A549 (cell line): ENCODE measurements at regions not wholly inside any gene's neighbourhood (a gene's known extent, or its start where the extent isn't known, plus 50 kb on each side); places are given as distances from the start of the nearest gene placed in this dataset.

Experiments used
- EP300 ChIP-seq, 2 experiments: fragments of >200 bp; sonication (Bioruptor Twin); formaldehyde crosslinking; IDR thresholded peaks; 2 replicates in 1 of 2; 3 replicates in 1 of 2; pipeline ENCODE4 v1.6.1; 2016 to 2017
- TF ChIP-seq, protein P1 (sequence below): fragments of >200 bp; sonication (Bioruptor Twin); formaldehyde crosslinking; IDR thresholded peaks from 3 replicates; pipeline ENCODE4 v1.5.1; 2016

DNA sequence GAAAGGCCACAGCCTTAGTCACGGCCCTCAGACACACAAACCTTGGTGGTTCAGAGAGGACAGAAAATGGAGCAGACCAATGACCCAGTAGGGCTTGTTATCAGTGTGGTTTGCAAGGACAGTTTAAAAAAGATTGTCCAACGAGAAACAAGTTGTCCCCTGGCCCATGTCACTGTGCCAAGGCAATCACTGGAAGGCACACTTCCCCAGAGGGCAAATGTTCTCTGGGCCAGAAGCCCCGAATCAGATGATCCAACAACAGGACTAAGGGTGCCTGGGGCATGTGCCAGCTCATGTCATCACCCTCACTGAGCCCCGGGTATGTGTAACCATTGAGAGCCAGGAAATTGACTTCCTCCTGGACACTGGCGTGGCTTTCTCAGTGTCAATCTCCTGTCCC is 950.1 kb upstream of the CTNND2 start:
- no peak for TF ChIP-seq EP300 (IDR thresholded peaks at IDR 0.05)
- TF ChIP-seq, protein P1, sequence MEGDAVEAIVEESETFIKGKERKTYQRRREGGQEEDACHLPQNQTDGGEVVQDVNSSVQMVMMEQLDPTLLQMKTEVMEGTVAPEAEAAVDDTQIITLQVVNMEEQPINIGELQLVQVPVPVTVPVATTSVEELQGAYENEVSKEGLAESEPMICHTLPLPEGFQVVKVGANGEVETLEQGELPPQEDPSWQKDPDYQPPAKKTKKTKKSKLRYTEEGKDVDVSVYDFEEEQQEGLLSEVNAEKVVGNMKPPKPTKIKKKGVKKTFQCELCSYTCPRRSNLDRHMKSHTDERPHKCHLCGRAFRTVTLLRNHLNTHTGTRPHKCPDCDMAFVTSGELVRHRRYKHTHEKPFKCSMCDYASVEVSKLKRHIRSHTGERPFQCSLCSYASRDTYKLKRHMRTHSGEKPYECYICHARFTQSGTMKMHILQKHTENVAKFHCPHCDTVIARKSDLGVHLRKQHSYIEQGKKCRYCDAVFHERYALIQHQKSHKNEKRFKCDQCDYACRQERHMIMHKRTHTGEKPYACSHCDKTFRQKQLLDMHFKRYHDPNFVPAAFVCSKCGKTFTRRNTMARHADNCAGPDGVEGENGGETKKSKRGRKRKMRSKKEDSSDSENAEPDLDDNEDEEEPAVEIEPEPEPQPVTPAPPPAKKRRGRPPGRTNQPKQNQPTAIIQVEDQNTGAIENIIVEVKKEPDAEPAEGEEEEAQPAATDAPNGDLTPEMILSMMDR = no peak
